Activated CD4-positive, alpha-beta T cell treated with anti-CD3 and anti-CD28 coated beads, Interleukin-2, amount 50 U/mL, for 1 hour (primary cell): ENCODE measurements at regions not wholly inside any gene's neighbourhood (a gene's known extent, or its start where the extent isn't known, plus 50 kb on each side); places are given as distances from the start of the nearest gene placed in this dataset.

Experiments used
- DNase-seq: peaks from one replicate; pipeline ENCODE4 v3.0.0-alpha.2; 2020

GRCh38 chr1:244157731-244158438, 106.8 kb downstream of the ZBTB18 start:
- DNase-seq = no peak

- DNase-seq = no peak
These were observed 108.6 kb downstream of the ZBTB18 start for GRCh38 chr1:244159646-244160045.

GRCh38 chr1:244160455-244161235, 109.6 kb downstream of the ZBTB18 start:
- no peak for DNase-seq

GRCh38 chr1:244161236-244161510, 110.1 kb downstream of the ZBTB18 start:
- no peak for DNase-seq

- no peak for DNase-seq
These were observed 111.9 kb downstream of the ZBTB18 start for GRCh38 chr1:244162786-244163530.

- DNase-seq = no peak
These were observed 112.9 kb downstream of the ZBTB18 start for GRCh38 chr1:244163861-244164510.

- no peak for DNase-seq
These were observed 113.4 kb downstream of the ZBTB18 start for GRCh38 chr1:244164511-244164890.

- DNase-seq = no peak
These were observed 113.9 kb downstream of the ZBTB18 start for GRCh38 chr1:244165021-244165420.

- DNase-seq = no peak
These were observed 114.6 kb downstream of the ZBTB18 start for GRCh38 chr1:244165701-244166100.

GRCh38 chr1:244171241-244171985, 120.3 kb downstream of the ZBTB18 start:
- no peak for DNase-seq

GRCh38 chr1:244173240-244173639, 122.2 kb downstream of the ZBTB18 start:
- no peak for DNase-seq

GRCh38 chr1:244173769-244174168, 122.7 kb downstream of the ZBTB18 start:
- no peak for DNase-seq

- no peak for DNase-seq
These were observed 123.9 kb downstream of the ZBTB18 start for GRCh38 chr1:244174922-244175521.

- DNase-seq = no peak
These were observed 125.1 kb downstream of the ZBTB18 start for GRCh38 chr1:244176201-244176600.

GRCh38 chr1:244180256-244180655, 129.2 kb downstream of the ZBTB18 start:
- DNase-seq = no peak

- DNase-seq = no peak
These were observed 130.8 kb downstream of the ZBTB18 start for GRCh38 chr1:244181867-244182266.

- no peak for DNase-seq
These were observed 132.0 kb downstream of the ZBTB18 start for GRCh38 chr1:244183037-244183436.

GRCh38 chr1:244186372-244186771, 135.3 kb downstream of the ZBTB18 start:
- DNase-seq = no peak

GRCh38 chr1:244187310-244187709, 136.2 kb downstream of the ZBTB18 start:
- no peak for DNase-seq

GRCh38 chr1:244191581-244191980, 140.5 kb downstream of the ZBTB18 start:
- no peak for DNase-seq

GRCh38 chr1:244192325-244192724, 141.2 kb downstream of the ZBTB18 start:
- no peak for DNase-seq

- DNase-seq = no peak
These were observed 145.6 kb downstream of the ZBTB18 start for GRCh38 chr1:244196571-244197285.
